Upper lobe of right lung (tissue), 1 donor: ENCODE measurements at regions not wholly inside any gene's neighbourhood (a gene's known extent, or its start where the extent isn't known, plus 50 kb on each side); places are given as distances from the start of the nearest gene placed in this dataset.

ENCODE experiments used
- ATAC-seq: fragments of 200-7000 bp; cut with Tn5 transposase; one replicate; pipeline ENCODE4 v1.9.1; 2020; ENCODE audit warnings: mild to moderate bottlenecking, moderate library complexity
- DNase-seq: peaks from one replicate; pipeline ENCODE4 v3.0.0-alpha.2; 2020
- H3K27ac ChIP-seq: fragments of 200-600 bp; one replicate; pipeline ENCODE4 v1.8.0; 2022
- H3K27me3 ChIP-seq: fragments of 200-600 bp; one replicate; pipeline ENCODE4 v1.8.0; 2022; ENCODE audit warnings: mild to moderate bottlenecking
- H3K36me3 ChIP-seq: fragments of 200-600 bp; one replicate; pipeline ENCODE4 v1.8.0; 2022
- H3K4me1 ChIP-seq: fragments of 200-600 bp; one replicate; pipeline ENCODE4 v1.8.0; 2022
- H3K4me3 ChIP-seq: fragments of 200-600 bp; one replicate; pipeline ENCODE4 v1.8.0; 2022; ENCODE audit warnings: mild to moderate bottlenecking
- H3K9me3 ChIP-seq: fragments of 200-600 bp; one replicate; pipeline ENCODE4 v1.8.0; 2022
- CTCF ChIP-seq: fragments of 200-600 bp; IDR thresholded peaks from one replicate; pipeline ENCODE4 v1.8.0; 2022; ENCODE audit warnings: antibody characterized with exemption
- intact Hi-C: fragments of 100-400 bp; cut with DNase I; formaldehyde crosslinking; loops from one replicate; pipeline ENCODE4 v1.11.0; 2022
- donor health status: DM: no; HTN: yes; CAD: no; lungs with severe emphysema.

GRCh38 chr4:121459026-121459425 is 78.2 kb upstream of the QRFPR start:
- TF ChIP-seq CTCF, result no peak
- Histone ChIP-seq H3K9me3 (no peaks in the 10 kb centered on the region), H3K36me3 (no peaks in the 10 kb centered on the region), H3K27me3 (peaks cover 9% of the 10 kb centered on the region), H3K27ac (no peak overlapping the region), H3K4me3 (no peak overlapping the region), H3K4me1 (no peaks in the 10 kb centered on the region)
- no peak for ATAC-seq
- no peak for DNase-seq
- intact Hi-C loops, result no loop called here

- peaks cover 9% of the 10 kb centered on the region for H3K27me3 ChIP-seq
- H3K27ac ChIP-seq, result no peak overlapping the region
- ATAC-seq, result no peak
- H3K4me3 ChIP-seq, result no peak overlapping the region
- no peak for DNase-seq
- H3K36me3 ChIP-seq, result no peaks in the 10 kb centered on the region
- no peaks in the 10 kb centered on the region for H3K4me1 ChIP-seq
- intact Hi-C loops, result no loop called here
- no peak for TF ChIP-seq CTCF
- no peaks in the 10 kb centered on the region for H3K9me3 ChIP-seq
Measured at GRCh38 chr4:121457278-121457875, 76.6 kb upstream of the QRFPR start.

- TF ChIP-seq CTCF, result no peak
- no peaks in the 10 kb centered on the region for H3K36me3 ChIP-seq
- intact Hi-C loops, result no loop called here
- ATAC-seq, result no peak
- peaks cover 9% of the 10 kb centered on the region for H3K27me3 ChIP-seq
- no peaks in the 10 kb centered on the region for H3K4me1 ChIP-seq
- no peak overlapping the region for H3K27ac ChIP-seq
- no peak for DNase-seq
- H3K4me3 ChIP-seq, result no peak overlapping the region
- no peaks in the 10 kb centered on the region for H3K9me3 ChIP-seq
Measured at GRCh38 chr4:121455285-121455684, 74.5 kb upstream of the QRFPR start.

GRCh38 chr4:121454251-121454979 is 73.6 kb upstream of the QRFPR start:
- Histone ChIP-seq H3K4me1 (no peaks in the 10 kb centered on the region), H3K4me3 (no peak overlapping the region), H3K36me3 (no peaks in the 10 kb centered on the region), H3K9me3 (no peaks in the 10 kb centered on the region), H3K27ac (no peak overlapping the region), H3K27me3 (peaks cover 9% of the 10 kb centered on the region)
- no peak for ATAC-seq
- DNase-seq, result no peak
- intact Hi-C loops, result no loop called here
- no peak for TF ChIP-seq CTCF

GRCh38 chr4:121451310-121451709 is 70.5 kb upstream of the QRFPR start:
- Histone ChIP-seq H3K4me1 (no peaks in the 10 kb centered on the region), H3K36me3 (no peaks in the 10 kb centered on the region), H3K4me3 (no peak overlapping the region), H3K27ac (no peak overlapping the region), H3K27me3 (peaks cover 3% of the 10 kb centered on the region), H3K9me3 (no peaks in the 10 kb centered on the region)
- no peak for TF ChIP-seq CTCF
- intact Hi-C loops, result no loop called here
- no peak for DNase-seq
- no peak for ATAC-seq
